ENCODE measurements at regions not wholly inside any gene's neighbourhood (a gene's known extent, or its start where the extent isn't known, plus 50 kb on each side); places are given as distances from the start of the nearest gene placed in this dataset.

DNA sequence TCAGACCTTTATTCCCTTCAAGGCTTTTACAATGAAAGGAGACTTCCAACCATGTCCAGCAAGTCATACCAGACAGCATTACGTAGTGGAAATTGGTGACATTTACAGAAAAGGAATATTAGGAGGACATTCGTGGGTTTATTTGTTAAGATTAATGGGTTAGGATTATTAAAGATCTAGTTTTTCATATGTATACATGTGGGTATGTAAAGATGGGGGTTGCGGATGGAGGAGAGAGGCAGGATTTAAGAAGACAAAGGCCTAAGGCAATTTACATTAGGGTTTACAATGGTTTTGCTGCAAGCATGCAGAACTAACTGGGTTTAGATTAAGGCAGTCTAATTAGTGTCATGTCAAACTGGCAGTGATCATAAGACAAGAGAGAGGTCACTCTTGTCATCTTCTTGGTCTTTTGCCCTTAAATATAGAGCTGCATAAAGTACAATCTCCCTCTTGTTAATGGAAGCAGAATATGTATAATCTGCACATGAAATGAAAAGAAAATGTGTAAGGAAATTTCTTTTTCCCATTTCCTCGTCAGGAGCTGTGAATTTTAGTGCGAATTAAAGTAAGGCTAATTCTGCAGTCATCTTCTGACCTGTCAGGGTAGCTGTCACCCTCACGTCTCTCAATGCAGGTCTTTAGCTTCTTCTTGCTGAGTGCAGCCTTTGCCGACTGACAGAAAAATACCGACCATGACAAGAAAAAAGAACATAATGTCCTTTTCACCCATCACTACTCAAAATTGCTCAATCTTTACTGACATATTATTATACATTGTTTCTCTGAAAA lies 258.9 kb upstream of the MEIS2 start:
- DNase-seq (no peak), ATAC-seq (ENCODE audit: insufficient read depth, low read depth) (no peak)
- H3K9me3 ChIP-seq (ENCODE audit: insufficient read depth, low read length, severe bottlenecking) = no peaks in the 10 kb centered on the region
- no peak overlapping the region for H3K9ac ChIP-seq (ENCODE audit: low read depth, low read length)
- H3K27me3 ChIP-seq (ENCODE audit: insufficient read depth, low read length, poor library complexity) = no peaks in the 10 kb centered on the region
- no peak for TF ChIP-seq EZH2 (IDR thresholded peaks at IDR 0.05; ENCODE audit: borderline replicate concordance, low read depth, low read length, severe bottlenecking)
- TF ChIP-seq, protein P1, sequence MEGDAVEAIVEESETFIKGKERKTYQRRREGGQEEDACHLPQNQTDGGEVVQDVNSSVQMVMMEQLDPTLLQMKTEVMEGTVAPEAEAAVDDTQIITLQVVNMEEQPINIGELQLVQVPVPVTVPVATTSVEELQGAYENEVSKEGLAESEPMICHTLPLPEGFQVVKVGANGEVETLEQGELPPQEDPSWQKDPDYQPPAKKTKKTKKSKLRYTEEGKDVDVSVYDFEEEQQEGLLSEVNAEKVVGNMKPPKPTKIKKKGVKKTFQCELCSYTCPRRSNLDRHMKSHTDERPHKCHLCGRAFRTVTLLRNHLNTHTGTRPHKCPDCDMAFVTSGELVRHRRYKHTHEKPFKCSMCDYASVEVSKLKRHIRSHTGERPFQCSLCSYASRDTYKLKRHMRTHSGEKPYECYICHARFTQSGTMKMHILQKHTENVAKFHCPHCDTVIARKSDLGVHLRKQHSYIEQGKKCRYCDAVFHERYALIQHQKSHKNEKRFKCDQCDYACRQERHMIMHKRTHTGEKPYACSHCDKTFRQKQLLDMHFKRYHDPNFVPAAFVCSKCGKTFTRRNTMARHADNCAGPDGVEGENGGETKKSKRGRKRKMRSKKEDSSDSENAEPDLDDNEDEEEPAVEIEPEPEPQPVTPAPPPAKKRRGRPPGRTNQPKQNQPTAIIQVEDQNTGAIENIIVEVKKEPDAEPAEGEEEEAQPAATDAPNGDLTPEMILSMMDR (IDR thresholded peaks at IDR 0.05; ENCODE audit: borderline replicate concordance, extremely low read depth, low read length, poor library complexity, severe bottlenecking) = no peak
- H2AFZ ChIP-seq (ENCODE audit: low read depth, low read length) = no peak overlapping the region
- no peak overlapping the region for H3K4me3 ChIP-seq (ENCODE audit: low read depth in 1 of 2, low read length in 2 of 2)
- H3K36me3 ChIP-seq (ENCODE audit: insufficient read depth, low read length) = no peaks in the 10 kb centered on the region
- no peaks in the 10 kb centered on the region for H3K4me1 ChIP-seq (ENCODE audit: insufficient read depth, low read length)
- H4K20me1 ChIP-seq (ENCODE audit: insufficient read depth, low read length) = no peaks in the 10 kb centered on the region
- H3K27ac ChIP-seq (ENCODE audit: low read length) = no peak overlapping the region
- H3K79me2 ChIP-seq (ENCODE audit: insufficient read depth, low read length) = no peaks in the 10 kb centered on the region
- H3K4me2 ChIP-seq (ENCODE audit: insufficient read depth, low read length) = no peak overlapping the region

GRCh38 chr15:37359893-37360290 lies 259.5 kb upstream of the MEIS2 start:
- no peaks in the 10 kb centered on the region for H4K20me1 ChIP-seq (ENCODE audit: insufficient read depth, low read length)
- no peak for TF ChIP-seq EZH2 (IDR thresholded peaks at IDR 0.05; ENCODE audit: borderline replicate concordance, low read depth, low read length, severe bottlenecking)
- TF ChIP-seq, protein P1 (IDR thresholded peaks at IDR 0.05; ENCODE audit: borderline replicate concordance, extremely low read depth, low read length, poor library complexity, severe bottlenecking) = no peak
- no peaks in the 10 kb centered on the region for H3K36me3 ChIP-seq (ENCODE audit: insufficient read depth, low read length)
- ATAC-seq (ENCODE audit: insufficient read depth, low read depth) = no peak
- no peak for DNase-seq
- H3K27ac ChIP-seq (ENCODE audit: low read length) = no peak overlapping the region
- H3K27me3 ChIP-seq (ENCODE audit: insufficient read depth, low read length, poor library complexity) = no peaks in the 10 kb centered on the region
- H3K79me2 ChIP-seq (ENCODE audit: insufficient read depth, low read length) = no peaks in the 10 kb centered on the region
- H3K4me1 ChIP-seq (ENCODE audit: insufficient read depth, low read length) = no peaks in the 10 kb centered on the region
- H2AFZ ChIP-seq (ENCODE audit: low read depth, low read length) = no peak overlapping the region
- no peak overlapping the region for H3K4me3 ChIP-seq (ENCODE audit: low read depth in 1 of 2, low read length in 2 of 2)
- no peaks in the 10 kb centered on the region for H3K9me3 ChIP-seq (ENCODE audit: insufficient read depth, low read length, severe bottlenecking)
- H3K9ac ChIP-seq (ENCODE audit: low read depth, low read length) = no peak overlapping the region
- no peak overlapping the region for H3K4me2 ChIP-seq (ENCODE audit: insufficient read depth, low read length)

- H3K36me3 ChIP-seq (ENCODE audit: insufficient read depth, low read length) = no peaks in the 10 kb centered on the region
- H2AFZ ChIP-seq (ENCODE audit: low read depth, low read length) = no peak overlapping the region
- TF ChIP-seq, protein P1 (IDR thresholded peaks at IDR 0.05; ENCODE audit: borderline replicate concordance, extremely low read depth, low read length, poor library complexity, severe bottlenecking) = no peak
- TF ChIP-seq EZH2 (IDR thresholded peaks at IDR 0.05; ENCODE audit: borderline replicate concordance, low read depth, low read length, severe bottlenecking) = no peak
- no peak overlapping the region for H3K4me3 ChIP-seq (ENCODE audit: low read depth in 1 of 2, low read length in 2 of 2)
- H3K9me3 ChIP-seq (ENCODE audit: insufficient read depth, low read length, severe bottlenecking) = no peaks in the 10 kb centered on the region
- no peak overlapping the region for H3K9ac ChIP-seq (ENCODE audit: low read depth, low read length)
- no peak overlapping the region for H3K4me2 ChIP-seq (ENCODE audit: insufficient read depth, low read length)
- H3K27me3 ChIP-seq (ENCODE audit: insufficient read depth, low read length, poor library complexity) = no peaks in the 10 kb centered on the region
- ATAC-seq (ENCODE audit: insufficient read depth, low read depth) (no peak), DNase-seq (no peak)
- H3K4me1 ChIP-seq (ENCODE audit: insufficient read depth, low read length) = no peaks in the 10 kb centered on the region
- H3K27ac ChIP-seq (ENCODE audit: low read length) = no peak overlapping the region
- H4K20me1 ChIP-seq (ENCODE audit: insufficient read depth, low read length) = no peaks in the 10 kb centered on the region
- no peaks in the 10 kb centered on the region for H3K79me2 ChIP-seq (ENCODE audit: insufficient read depth, low read length)
Observed at GRCh38 chr15:37360724-37361123, 260.4 kb upstream of the MEIS2 start.
